K562 (cell line): ENCODE measurements at regions not wholly inside any gene's neighbourhood (a gene's known extent, or its start where the extent isn't known, plus 50 kb on each side); places are given as distances from the start of the nearest gene placed in this dataset.

Experiments used
- ATAC-seq: fragments of 200-7000 bp; cut with Tn5 transposase; 3 replicates; pipeline ENCODE4 v1.9.1; 2020; ENCODE audit warnings: moderate library complexity
- BruUV-seq: library from RNA; stranded (reverse); fragments of 400-500 nt; replicated peaks from 2 replicates; lab custom pipeline; 2021; lab: Mats Ljungman, UMichigan
- CTCF ChIA-PET: fragments of 300-600 bp; formaldehyde crosslinking; extraction: SDS; loops from one replicate; lab custom pipeline; 2021; ENCODE audit warnings: low intra/inter-chr PET ratio; lab: Yijun Ruan, JAX
- POLR2A ChIA-PET: fragments of 300-600, 350-650 bp; sonication (Branson Sonifier 250); formaldehyde crosslinking; extraction: SDS; loops from one replicate; lab custom pipeline; 2021; ENCODE audit warnings: antibody characterized with exemption, inconsistent platforms; lab: Yijun Ruan, JAX
- DNase-seq, 4 experiments: peaks; one replicate each; pipeline versions ENCODE4 v3.0.0 to v3.0.0-alpha.2; 2011 to 2018; ENCODE audit warnings: low spot score in 3 of 4, mixed read lengths in 3 of 4; ENCODE audit errors: extremely low read depth in 1 of 4
- FAIRE-seq: peaks from 2 replicates; lab custom pipeline; 2011; peaks lifted over from hg19 to GRCh38; lab: Jason Lieb, UNC
- H2AFZ ChIP-seq: 2 replicates; pipeline ENCODE4 v1.6.0; 2011; ENCODE audit warnings: low read depth, low read length, control low read depth, inconsistent platforms
- H3K27ac ChIP-seq: fragments of 200-600 bp; 3 replicates; pipeline ENCODE4 v1.8.0; 2011; ENCODE audit warnings: low read depth, mild to moderate bottlenecking, control low read depth, inconsistent platforms, low read length, moderate library complexity, mixed read lengths; ENCODE audit errors: extremely low read depth
- H3K27me3 ChIP-seq, 2 experiments: fragments of 300-600 bp in 1 of 2; 2 replicates in 1 of 2; 3 replicates in 1 of 2; pipeline versions ENCODE4 v1.6.0 to v1.8.0; 2011; ENCODE audit warnings: inconsistent platforms in 2 of 2, low read length in 2 of 2, mild to moderate bottlenecking in 1 of 2, mixed read lengths in 1 of 2, moderate library complexity in 1 of 2; ENCODE audit not compliant: control insufficient read depth in 2 of 2, insufficient read depth in 2 of 2
- H3K36me3 ChIP-seq: fragments of 300-600 bp; 3 replicates; pipeline ENCODE4 v1.8.0; 2011; ENCODE audit warnings: mild to moderate bottlenecking, low read length, inconsistent platforms; ENCODE audit not compliant: control insufficient read depth, insufficient read depth
- H3K4me1 ChIP-seq, 2 experiments: fragments of 200-600 bp in 1 of 2; replicated peaks in 1 of 2; 2 replicates in 1 of 2; 3 replicates in 1 of 2; pipeline versions ENCODE4 v1.5.1 to v1.8.0; 2011; ENCODE audit warnings: inconsistent platforms in 2 of 2, low read length in 2 of 2, mild to moderate bottlenecking in 1 of 2, mixed read lengths in 1 of 2, moderate library complexity in 1 of 2; ENCODE audit not compliant: control insufficient read depth in 2 of 2, insufficient read depth in 2 of 2
- H3K4me2 ChIP-seq: 2 replicates; pipeline ENCODE4 v1.6.1; 2011; ENCODE audit warnings: low read length, control low read depth, inconsistent platforms, mixed read lengths; ENCODE audit not compliant: insufficient read depth
- H3K4me3 ChIP-seq: fragments of 200-600 bp; sonication (generic), shearing (Covaris generic); 2 replicates; pipeline ENCODE4 v1.5.1; 2016; ENCODE audit warnings: control low read depth, inconsistent platforms
- H3K79me2 ChIP-seq: fragments of 200-600 bp; 3 replicates; pipeline ENCODE4 v1.8.0; 2011; ENCODE audit warnings: low read length, inconsistent platforms; ENCODE audit not compliant: control insufficient read depth, insufficient read depth
- H3K9ac ChIP-seq, 2 experiments: 2 replicates each; pipeline versions ENCODE4 v1.6.0 to v1.6.1; 2011; ENCODE audit warnings: low read depth in 2 of 2, low read length in 2 of 2, control low read depth in 1 of 2, inconsistent platforms in 1 of 2, mild to moderate bottlenecking in 1 of 2, mixed read lengths in 1 of 2; ENCODE audit not compliant: insufficient read depth in 1 of 2
- H3K9me1 ChIP-seq: one replicate; pipeline ENCODE4 v1.6.0; 2011; ENCODE audit warnings: inconsistent platforms, mild to moderate bottlenecking, low read length, moderate library complexity; ENCODE audit not compliant: control insufficient read depth, insufficient read depth
- H3K9me3 ChIP-seq: replicated peaks from 2 replicates; pipeline ENCODE4 v1.5.1; 2011; ENCODE audit warnings: low read depth, low read length, inconsistent platforms; ENCODE audit not compliant: control insufficient read depth, insufficient read depth
- H4K20me1 ChIP-seq: replicated peaks from 2 replicates; pipeline ENCODE4 v1.6.1; 2011; ENCODE audit warnings: low read length, inconsistent platforms, mixed read lengths; ENCODE audit not compliant: control insufficient read depth, insufficient read depth
- ETS2 ChIP-seq: IDR thresholded peaks from 2 replicates; pipeline ENCODE4 v1.6.1; 2016; ENCODE audit warnings: borderline replicate concordance, missing genetic modification characterization, mild to moderate bottlenecking, moderate library complexity, missing compliant biosample characterization; ENCODE audit not compliant: poor library complexity, severe bottlenecking
- RERE ChIP-seq: sonication (generic); formaldehyde crosslinking; IDR thresholded peaks from 2 replicates; pipeline ENCODE4 v1.8.0; 2023; ENCODE audit warnings: missing genetic modification reagents, mild to moderate bottlenecking, borderline replicate concordance
- SMAD3 ChIP-seq: fragments of 450-650 bp; formaldehyde crosslinking; conservative IDR thresholded peaks from 2 replicates; pipeline ENCODE4 v1.4.0; 2020; ENCODE audit warnings: mild to moderate bottlenecking
- TAF9B ChIP-seq: fragments of 450-650 bp; IDR thresholded peaks from 2 replicates; pipeline ENCODE4 v1.6.1; 2018; ENCODE audit warnings: mild to moderate bottlenecking; ENCODE audit not compliant: partially characterized antibody
- ZNF785 ChIP-seq: fragments of 250-450 bp; sonication (Bioruptor Pico); IDR thresholded peaks from 2 replicates; pipeline ENCODE4 v1.4.0; 2020; ENCODE audit warnings: mild to moderate bottlenecking
- WGBS: fragments of 100-300 bp; shearing (Covaris generic); methylation state at CpG from one replicate; pipeline ENCODE4 v1.1.6; 2016; ENCODE audit warnings: low coverage, mixed read lengths; ENCODE audit not compliant: insufficient coverage; ENCODE audit errors: missing lambda C conversion rate; 5-methylcytosine and 5-hydroxymethylcytosine counted together
- in situ Hi-C: fragments of 300-500 bp; cut with MboI; formaldehyde crosslinking; loops from 4 replicates; pipeline ENCODE4 v1.15.0; 2018; ENCODE audit warnings: inconsistent platforms, mixed read lengths
- intact Hi-C: fragments of 100-400 bp; cut with micrococcal nuclease; formaldehyde crosslinking; loops from 2 replicates; pipeline ENCODE4 v1.14.2; 2022

GRCh38 chr12:92471551-92471950 lies 231.2 kb upstream of the PLEKHG7 start:
- Histone ChIP-seq H3K9me1 (no peaks in the 10 kb centered on the region), H2AFZ (no peak overlapping the region), H3K9ac (no peak overlapping the region), H4K20me1 (no peaks in the 10 kb centered on the region), H3K4me3 (no peak overlapping the region), H3K9me3 (no peaks in the 10 kb centered on the region), H3K79me2 (no peaks in the 10 kb centered on the region), H3K4me2 (no peak overlapping the region), H3K27ac (no peak overlapping the region), H3K36me3 (no peaks in the 10 kb centered on the region), H3K4me1 (peaks cover 0 to 10% of the 10 kb centered on the region in 2 experiments; a peak in 2 of 5 replicates), H3K27me3 (no peaks in the 10 kb centered on the region)
- in situ Hi-C loops, result no loop called here
- POLR2A ChIA-PET, result no interaction called here
- FAIRE-seq, result no peak
- TF ChIP-seq SMAD3 (CRISPR knock-in tag) (no peak), TAF9B (no peak), ETS2 (tag) (no peak), RERE (no peak), ZNF785 (CRISPR knock-in tag) (no peak)
- CTCF ChIA-PET, result no interaction called here
- ATAC-seq, result no peak
- DNase-seq, result no peak
- WGBS, result 54% methylated on average over 1 of the region's 1 CpG
- intact Hi-C loops, result no loop called here
- BruUV-seq, result no TSS peak
